ENCODE measurements at regions not wholly inside any gene's neighbourhood (a gene's known extent, or its start where the extent isn't known, plus 50 kb on each side); places are given as distances from the start of the nearest gene placed in this dataset.

DNA sequence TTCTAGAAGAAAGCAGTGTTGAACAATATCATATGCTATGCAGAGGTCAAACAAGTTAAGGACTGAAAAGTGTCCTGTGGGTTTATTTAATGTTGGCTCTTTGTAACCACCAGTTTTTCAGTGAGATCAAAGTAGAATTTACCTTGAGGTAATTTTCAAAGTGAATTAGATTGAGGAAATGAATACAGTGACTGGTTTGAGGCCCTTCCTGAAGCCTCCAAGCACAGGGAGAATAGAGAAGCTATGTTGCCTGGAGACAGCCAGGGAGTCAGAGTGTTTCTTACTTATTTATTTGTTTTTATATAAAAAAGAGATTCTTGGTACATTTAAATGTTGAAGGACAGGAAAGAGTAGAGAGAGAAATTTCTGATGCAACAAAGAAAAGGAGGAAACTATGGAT lies 954.3 kb upstream of the SPRY2 start:
- ATAC-seq (no peak), DNase-seq (ENCODE audit: low spot score) (peak; percentile 3)
- no peak for TF ChIP-seq REST (IDR thresholded peaks at IDR 0.05; ENCODE audit: unreplicated experiment)
- TF ChIP-seq ZNF462 (CRISPR knock-in tag; IDR thresholded peaks at IDR 0.05): no peak
- no peak for TF ChIP-seq CREB1 (CRISPR knock-in tag; IDR thresholded peaks at IDR 0.05; ENCODE audit: low read depth)
- TF ChIP-seq ZNF331 (CRISPR knock-in tag; IDR thresholded peaks at IDR 0.05; ENCODE audit: low read depth): no peak
- TF ChIP-seq JUNB (IDR thresholded peaks at IDR 0.05; ENCODE audit: unreplicated experiment): no peak
- no peak for TF ChIP-seq CTCF (conservative IDR thresholded peaks at IDR 0.05; ENCODE audit: low read depth in 2 of 2)
- no peak for TF ChIP-seq POLR2AphosphoS5 (IDR thresholded peaks at IDR 0.05; ENCODE audit: low read depth)
- TF ChIP-seq EZH2 (IDR thresholded peaks at IDR 0.05; ENCODE audit: low read depth, unreplicated experiment): no peak
- TF ChIP-seq ZNF114 (CRISPR knock-in tag; IDR thresholded peaks at IDR 0.05): no peak
- no peak overlapping the region for H3K4me3 ChIP-seq
- Mint-ChIP-seq H3K4me3 (no peak overlapping the region), H3K9me3 (no peaks in the 10 kb centered on the region; the same call in 2 of the 3 replicates), H3K36me3 (ENCODE audit: low read depth) (no peaks in the 10 kb centered on the region), H3K27ac (no peak overlapping the region), H3K27me3 (ENCODE audit: insufficient read depth, low read depth, poor library complexity) (no peaks in the 10 kb centered on the region), H3K4me1 (peaks cover 14% of the 10 kb centered on the region)
- no peaks in the 10 kb centered on the region for H3K4me1 ChIP-seq (ENCODE audit: insufficient read depth)
- H3K36me3 ChIP-seq (ENCODE audit: insufficient read depth): no peaks in the 10 kb centered on the region
- no peak overlapping the region for H2AFZ ChIP-seq
- no peak overlapping the region for H3K27ac ChIP-seq (ENCODE audit: low read depth)
- no peak overlapping the region for H3K4me2 ChIP-seq
- H4K20me1 ChIP-seq (replicated peaks; ENCODE audit: insufficient read depth): no peaks in the 10 kb centered on the region
- H3F3A ChIP-seq (replicated peaks; ENCODE audit: low read depth): no peaks in the 10 kb centered on the region
- no peaks in the 10 kb centered on the region for H3K79me2 ChIP-seq (replicated peaks; ENCODE audit: insufficient read depth)
- no peaks in the 10 kb centered on the region for H3K27me3 ChIP-seq (ENCODE audit: insufficient read depth)
- H3K9me2 ChIP-seq (ENCODE audit: insufficient read depth): peaks cover 5% of the 10 kb centered on the region; the same call in 1 of the 2 replicates
